Ovary (tissue), 7 donors: ENCODE measurements at regions not wholly inside any gene's neighbourhood (a gene's known extent, or its start where the extent isn't known, plus 50 kb on each side); places are given as distances from the start of the nearest gene placed in this dataset.

Experiments
- DNase-seq, 5 donors: peaks; one replicate each; pipeline ENCODE4 v3.0.0-alpha.2; 2019 to 2020
- H3K27ac ChIP-seq, 2 donors: fragments of 200-600 bp; one replicate each; pipeline versions ENCODE4 v1.5.1 to v1.8.0; 2019 to 2022
- H3K27me3 ChIP-seq: fragments of 200-600 bp; one replicate; pipeline ENCODE4 v1.8.0; 2022
- H3K36me3 ChIP-seq: fragments of 200-600 bp; sonication (generic); one replicate; pipeline ENCODE4 v1.5.1; 2019
- H3K4me1 ChIP-seq: one replicate; pipeline ENCODE4 v1.8.1; 2013; ENCODE audit warnings: mild to moderate bottlenecking, moderate library complexity; ENCODE audit not compliant: insufficient read depth
- H3K4me3 ChIP-seq: fragments of 200-600 bp; sonication (generic); one replicate; pipeline ENCODE4 v1.5.1; 2017
- H3K9me3 ChIP-seq, 2 donors: fragments of 200-600 bp in 1 of 2; sonication (generic) in 1 of 2; one replicate each; pipeline versions ENCODE4 v1.5.1 to v1.8.1; 2013 to 2019; ENCODE audit warnings: mild to moderate bottlenecking in 1 of 2, moderate library complexity in 1 of 2
- CTCF ChIP-seq, 3 donors: fragments of 450-650 bp in 2 of 3; fragments of 200-600 bp in 1 of 3; IDR thresholded peaks; one replicate each; pipeline versions ENCODE4 v1.5.1 to v1.8.0; 2016 to 2022; ENCODE audit warnings: antibody characterized with exemption in 3 of 3, mild to moderate bottlenecking in 1 of 3
- EP300 ChIP-seq: sonication (generic); formaldehyde crosslinking; IDR thresholded peaks from one replicate; pipeline ENCODE4 v1.6.1; 2017; ENCODE audit warnings: antibody characterized with exemption
- POLR2A ChIP-seq: fragments of 450-650 bp; IDR thresholded peaks from one replicate; pipeline ENCODE4 v1.6.1; 2017; ENCODE audit warnings: antibody characterized with exemption, mild to moderate bottlenecking, moderate library complexity
- WGBS, 3 donors: extraction: QIAGEN DNeasy Blood & Tissue Kit in 1 of 3; methylation state at CpG; one replicate each; pipeline versions ENCODE4 v1.1.5 to v1.1.7; 2013 to 2017; 5-methylcytosine and 5-hydroxymethylcytosine counted together
- intact Hi-C, 4 donors: fragments of 100-400 bp; cut with DNase I; formaldehyde crosslinking; loops; one replicate each; pipeline versions ENCODE4 v1.11.0 to v1.15.1; 2022 to 2023
- donor health status: DM: no; HTN: no; CAD: no; lungs with moderate emphysema.
- donor health status: DM: no; HTN: no; CAD: no.
- donor health status: Bipolar disorder and iron deficiency.
- donor health status: DM: no; HTN: no; CAD: no.
- donor health status: DM: yes; HTN: yes; CAD: no.

- Histone ChIP-seq H3K27me3 (no peaks in the 10 kb centered on the region), H3K36me3 (no peaks in the 10 kb centered on the region), H3K9me3 (no peaks in the 10 kb centered on the region), H3K4me3 (no peak overlapping the region), H3K27ac (no peak overlapping the region), H3K4me1 (no peaks in the 10 kb centered on the region)
- DNase-seq = no peak
- 13 to 28% (median 17%) methylated on average over 4 of the region's 4 CpGs for WGBS, 3 donors
- no peak for TF ChIP-seq CTCF (IDR thresholded peaks at IDR 0.05)
- no peak for TF ChIP-seq EP300
- no peak for TF ChIP-seq POLR2A
- intact Hi-C loops = no loop called here
Observed at GRCh38 chr13:26834646-26835045, 74.1 kb upstream of the GPR12 start.

GRCh38 chr13:26831336-26831908 is 70.8 kb upstream of the GPR12 start:
- H3K36me3 ChIP-seq = no peaks in the 10 kb centered on the region
- H3K27ac ChIP-seq = no peak overlapping the region
- DNase-seq = no peak
- H3K9me3 ChIP-seq = no peaks in the 10 kb centered on the region
- WGBS, 3 donors = 64 to 78% (median 71%) methylated on average over 6 of the region's 6 CpGs
- no peaks in the 10 kb centered on the region for H3K4me1 ChIP-seq
- no peaks in the 10 kb centered on the region for H3K27me3 ChIP-seq
- intact Hi-C loops = no loop called here
- TF ChIP-seq EP300 = no peak
- H3K4me3 ChIP-seq = no peak overlapping the region

- no peak for TF ChIP-seq EP300
- TF ChIP-seq CTCF (IDR thresholded peaks at IDR 0.05) = no peak
- TF ChIP-seq POLR2A = no peak
- intact Hi-C loops = no loop called here
- Histone ChIP-seq H3K9me3 (no peaks in the 10 kb centered on the region), H3K36me3 (no peaks in the 10 kb centered on the region), H3K27ac (no peak overlapping the region), H3K4me1 (no peaks in the 10 kb centered on the region), H3K4me3 (no peak overlapping the region), H3K27me3 (no peaks in the 10 kb centered on the region)
- DNase-seq = no peak
- WGBS, 3 donors = 51 to 64% (median 53%) methylated on average over 4 of the region's 4 CpGs
Observed at GRCh38 chr13:26829716-26830115, 69.1 kb upstream of the GPR12 start.

GRCh38 chr13:26824581-26824980 is 64.0 kb upstream of the GPR12 start:
- H3K9me3 ChIP-seq = no peaks in the 10 kb centered on the region
- 0 to 38% (median 33%) methylated on average over 1 of the region's 1 CpG for WGBS, 3 donors

GRCh38 chr13:26822146-26822545 is 61.6 kb upstream of the GPR12 start:
- H3K9me3 ChIP-seq = no peaks in the 10 kb centered on the region
- H3K4me1 ChIP-seq = no peaks in the 10 kb centered on the region
- intact Hi-C loops = no loop called here
- H3K36me3 ChIP-seq = no peaks in the 10 kb centered on the region
- TF ChIP-seq CTCF (IDR thresholded peaks at IDR 0.05) (no peak), POLR2A (no peak), EP300 (no peak)
- H3K4me3 ChIP-seq = no peak overlapping the region
- H3K27me3 ChIP-seq = no peaks in the 10 kb centered on the region
- no peak for DNase-seq
- H3K27ac ChIP-seq = no peak overlapping the region

More at GRCh38 chr13:26824581-26824980, 64.0 kb upstream of the GPR12 start:
- DNase-seq = no peak
- H3K4me1 ChIP-seq = no peaks in the 10 kb centered on the region
- intact Hi-C loops = no loop called here
- TF ChIP-seq CTCF (IDR thresholded peaks at IDR 0.05) = no peak
- no peak for TF ChIP-seq POLR2A
- no peak for TF ChIP-seq EP300
- H3K27ac ChIP-seq = no peak overlapping the region
- H3K27me3 ChIP-seq = no peaks in the 10 kb centered on the region
- H3K4me3 ChIP-seq = no peak overlapping the region
- no peaks in the 10 kb centered on the region for H3K36me3 ChIP-seq
